ENCODE measurements at regions not wholly inside any gene's neighbourhood (a gene's known extent, or its start where the extent isn't known, plus 50 kb on each side); places are given as distances from the start of the nearest gene placed in this dataset.
"Not testable (repeated sequence)": the region's sequence is repeated elsewhere in the genome, so short reads cannot be mapped to it uniquely, and the experiment has no call there.

DNA sequence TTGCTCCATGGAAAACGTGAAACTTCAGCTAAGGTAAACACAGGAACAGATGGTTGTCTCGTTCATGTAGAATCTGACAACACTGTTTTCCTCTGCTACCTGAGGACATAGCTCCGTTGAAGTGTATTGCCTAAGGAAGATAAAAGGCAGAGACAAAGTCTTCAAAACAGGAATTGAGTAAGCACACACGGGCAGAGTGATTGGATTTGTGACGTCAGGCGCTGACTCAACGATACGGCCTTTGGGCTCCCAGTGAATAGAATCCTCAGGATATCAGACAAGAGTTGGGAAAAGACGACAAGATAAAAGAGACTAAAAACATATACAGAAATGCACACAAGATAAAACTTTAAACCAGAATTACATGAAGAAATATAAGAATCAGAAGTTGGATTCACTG lies 787.1 kb upstream of the CTNND2 start:
- no peak for DNase-seq

DNA sequence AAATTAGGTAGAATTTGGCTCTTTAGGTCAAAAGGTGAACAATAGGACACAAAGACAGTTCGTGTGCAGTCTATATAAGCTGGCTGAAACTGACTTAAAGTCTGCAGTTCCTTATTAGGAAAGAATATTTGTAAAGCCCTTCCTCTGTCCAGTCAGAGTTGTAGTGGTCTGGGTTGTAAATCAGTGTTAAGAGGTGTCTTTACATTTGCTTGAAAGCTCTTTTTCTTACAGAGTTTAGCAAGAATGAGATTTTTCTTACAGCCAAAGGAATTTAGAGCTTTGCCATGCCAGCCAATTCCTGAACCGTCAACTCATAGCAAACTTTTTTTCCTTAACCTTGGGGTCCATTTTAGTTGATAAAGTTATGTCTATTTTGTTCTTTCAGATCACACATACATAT lies 786.1 kb upstream of the CTNND2 start:
- DNase-seq, result no peak

- DNase-seq, result no peak
Measured at GRCh38 chr5:12683249-12683648, 779.0 kb upstream of the CTNND2 start.

GRCh38 chr5:12679731-12680130 lies 775.5 kb upstream of the CTNND2 start:
- DNase-seq, result no peak

DNA sequence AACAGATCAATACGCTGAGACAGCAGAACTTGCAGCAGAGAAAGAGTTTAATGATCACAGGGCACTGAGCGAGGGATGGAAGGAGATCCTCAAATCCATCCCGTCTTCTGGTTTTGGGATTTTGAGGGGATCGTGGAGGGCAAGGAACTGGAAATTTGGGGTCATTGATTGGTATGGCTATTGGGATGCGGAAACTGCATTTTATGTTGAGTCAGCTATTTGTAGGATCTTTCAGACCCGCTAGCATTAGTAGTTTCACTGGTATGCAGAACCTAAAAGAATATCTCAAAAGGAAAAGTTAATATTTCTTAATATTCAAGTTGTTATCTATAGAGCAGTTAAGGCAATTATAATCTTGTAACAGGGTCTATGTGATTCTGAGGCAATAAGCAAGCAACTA lies 771.7 kb upstream of the CTNND2 start:
- DNase-seq, result no peak

GRCh38 chr5:12672141-12672540 lies 767.9 kb upstream of the CTNND2 start:
- DNase-seq, result no peak

GRCh38 chr5:12669326-12669725 lies 765.1 kb upstream of the CTNND2 start:
- no peak for DNase-seq

GRCh38 chr5:12668564-12668963 lies 764.3 kb upstream of the CTNND2 start:
- DNase-seq, result no peak

DNA sequence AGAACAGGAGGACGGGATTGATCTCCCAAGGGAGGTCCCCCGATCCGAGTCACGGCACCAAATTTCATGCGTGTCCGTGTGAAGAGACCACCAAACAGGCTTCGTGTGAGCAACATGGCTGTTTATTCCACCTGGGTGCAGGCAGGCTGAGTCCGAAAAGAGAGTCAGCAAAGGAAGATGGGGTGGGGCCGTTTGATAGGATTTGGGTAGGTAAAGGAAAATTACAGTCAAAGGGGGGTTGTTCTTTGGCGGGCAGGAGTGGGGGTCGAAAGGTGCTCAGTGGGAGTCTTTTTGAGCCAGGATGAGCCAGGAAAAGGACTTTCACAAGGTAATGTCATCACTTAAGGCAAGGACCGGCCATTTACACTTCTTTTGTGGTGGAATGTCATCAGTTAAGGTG lies 763.6 kb upstream of the CTNND2 start:
- not testable (repeated sequence) for DNase-seq

GRCh38 chr5:12665772-12666171 lies 761.5 kb upstream of the CTNND2 start:
- DNase-seq, result not testable (repeated sequence)

GRCh38 chr5:12662545-12663314 lies 758.5 kb upstream of the CTNND2 start:
- no peak for DNase-seq

GRCh38 chr5:12661617-12662370 lies 757.5 kb upstream of the CTNND2 start:
- no peak for DNase-seq

- not testable (repeated sequence) for DNase-seq
Measured at GRCh38 chr5:12660279-12661107, 756.2 kb upstream of the CTNND2 start.

- no peak for DNase-seq
Measured at GRCh38 chr5:12659686-12660085, 755.4 kb upstream of the CTNND2 start.

DNA sequence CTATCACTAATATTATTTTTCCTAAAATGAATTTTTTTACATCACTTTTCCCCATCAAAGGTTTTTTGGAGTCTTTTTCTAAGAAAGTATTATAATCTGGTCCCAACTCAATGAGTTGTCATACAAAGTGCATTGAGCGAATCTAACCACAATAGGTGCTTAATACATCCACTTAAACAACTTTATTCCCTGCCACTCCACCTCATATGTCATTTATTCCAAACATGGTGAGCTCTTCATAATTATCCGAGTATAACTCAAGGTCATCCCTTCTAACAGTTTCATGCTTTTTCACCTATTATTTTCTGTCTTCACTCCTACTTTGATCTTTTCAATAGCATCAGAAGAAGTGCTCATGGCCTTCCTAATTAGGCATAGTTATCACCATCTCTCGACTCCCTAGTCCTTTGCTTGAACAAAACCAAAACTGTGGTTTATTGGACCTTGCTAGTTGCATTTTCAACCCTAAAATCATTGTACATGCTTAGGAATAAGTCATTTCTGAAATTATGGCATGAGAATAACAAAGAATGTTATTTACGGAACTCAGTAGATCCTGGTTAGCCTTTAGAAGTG lies 754.7 kb upstream of the CTNND2 start:
- DNase-seq, result no peak

- DNase-seq, result not testable (repeated sequence)
Measured at GRCh38 chr5:12657914-12658474, 753.7 kb upstream of the CTNND2 start.

GRCh38 chr5:12655675-12656074 lies 751.4 kb upstream of the CTNND2 start:
- no peak for DNase-seq

DNA sequence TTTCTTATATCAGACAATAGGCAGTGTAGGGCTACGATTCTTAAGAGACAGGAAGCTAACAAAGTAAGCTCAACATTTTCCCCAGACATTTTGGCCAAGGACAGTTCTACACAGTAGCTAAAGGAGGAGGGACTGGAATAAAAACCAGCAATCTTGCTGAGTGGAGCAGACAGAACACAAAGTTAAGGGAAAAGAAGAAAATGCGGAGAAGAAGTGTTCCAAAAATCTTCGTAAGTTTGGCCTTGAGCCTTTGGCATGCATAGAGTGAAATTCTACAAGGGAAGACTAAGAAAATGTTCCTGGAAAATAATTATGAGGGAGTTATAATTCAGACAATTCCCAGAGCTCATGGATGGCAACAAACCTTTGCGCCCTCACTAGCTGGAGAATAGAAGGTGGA lies 748.0 kb upstream of the CTNND2 start:
- DNase-seq, result no peak

- no peak for DNase-seq
Measured at GRCh38 chr5:12648558-12648957, 744.3 kb upstream of the CTNND2 start.

- no peak for DNase-seq
Measured at GRCh38 chr5:12647613-12648012, 743.4 kb upstream of the CTNND2 start.

- DNase-seq, result no peak
Measured at GRCh38 chr5:12645582-12645981, 741.3 kb upstream of the CTNND2 start.

DNA sequence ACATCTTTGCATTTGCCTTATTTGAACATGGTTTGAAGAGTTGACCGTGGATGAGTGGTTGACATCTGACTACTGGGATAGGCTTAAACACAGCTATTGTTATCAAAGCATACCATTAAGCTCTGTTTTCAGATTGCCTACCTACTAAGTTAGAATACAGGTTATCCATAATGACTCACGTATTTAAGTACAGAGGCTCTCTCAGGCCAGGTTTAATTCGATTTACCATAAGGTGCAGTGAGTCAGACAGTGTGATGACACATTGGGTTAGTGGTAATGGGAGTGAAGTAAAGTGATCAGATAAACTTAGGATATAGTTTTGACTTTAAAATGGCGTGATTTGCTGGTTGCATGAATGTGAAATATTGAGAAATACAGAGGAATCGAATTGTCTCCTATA lies 732.0 kb upstream of the CTNND2 start:
- no peak for DNase-seq

DNA sequence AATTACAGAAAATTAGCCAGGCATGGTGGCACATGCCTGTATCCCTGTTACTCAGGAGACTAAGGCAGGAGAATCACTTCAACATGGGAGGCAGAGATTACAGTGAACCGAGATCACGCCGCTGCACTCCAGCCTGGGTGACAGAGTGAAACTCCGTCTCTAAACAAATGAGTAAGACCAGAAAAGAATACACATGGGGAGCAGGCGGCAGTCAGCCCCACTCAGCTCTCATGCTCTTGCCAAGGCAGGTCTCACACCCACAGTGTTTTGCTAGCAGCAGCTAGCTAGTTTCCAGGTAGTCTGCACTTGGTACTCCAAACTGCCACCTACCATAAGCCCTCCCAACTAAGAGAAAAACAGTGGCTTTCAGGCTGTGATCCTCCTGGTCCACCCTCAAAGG lies 722.3 kb upstream of the CTNND2 start:
- no peak for DNase-seq
